GM12873 (cell line): ENCODE measurements at regions not wholly inside any gene's neighbourhood (a gene's known extent, or its start where the extent isn't known, plus 50 kb on each side); places are given as distances from the start of the nearest gene placed in this dataset.

Experiments
- CTCF ChIP-seq: IDR thresholded peaks from 2 replicates; pipeline ENCODE4 v1.5.1; 2012; ENCODE audit warnings: low read depth, mild to moderate bottlenecking, moderate library complexity, low read length, control low read depth; ENCODE audit not compliant: insufficient read depth; ENCODE audit errors: missing control alignments

DNA sequence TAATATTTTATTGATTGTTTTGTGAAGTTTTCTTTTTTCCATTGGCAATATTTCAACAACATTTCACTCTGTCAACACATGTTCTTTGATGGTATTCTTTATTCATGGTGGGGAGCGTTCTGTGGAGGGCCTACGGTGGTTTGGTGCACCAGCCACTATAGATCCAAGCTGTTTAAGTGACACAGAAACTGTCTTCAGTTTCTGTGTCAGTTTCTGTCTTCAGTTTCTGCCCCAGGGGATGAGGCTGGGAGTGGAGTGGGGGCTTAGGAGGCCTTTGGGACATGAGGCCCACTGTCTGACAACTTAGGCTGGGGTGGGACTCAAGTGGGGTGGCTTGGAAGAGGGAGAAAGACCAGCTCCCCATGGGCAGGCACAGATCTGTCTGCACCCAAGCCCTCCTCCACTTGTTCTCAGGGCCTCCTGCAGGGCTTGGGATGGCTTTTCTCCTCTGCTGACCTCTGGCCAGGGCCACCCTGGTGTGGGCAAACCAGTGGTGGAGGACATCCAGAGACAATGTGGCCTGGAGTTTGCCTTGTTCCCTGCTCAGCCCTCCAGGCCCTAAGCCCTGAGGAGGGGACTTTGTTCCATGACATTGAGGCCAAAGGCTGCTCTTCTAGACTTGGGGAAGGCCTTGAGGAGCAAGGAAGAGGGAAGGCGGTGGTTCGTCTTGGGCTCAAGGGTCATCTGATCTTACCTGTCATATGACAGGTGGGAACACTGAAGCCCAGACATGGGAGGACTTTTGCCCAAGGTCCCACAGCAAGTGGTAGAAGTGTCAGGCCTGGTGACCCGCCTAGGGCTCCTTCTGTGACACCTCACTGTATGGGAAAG, 60.3 kb upstream of the SMAD6 start:
- no peak for TF ChIP-seq CTCF

DNA sequence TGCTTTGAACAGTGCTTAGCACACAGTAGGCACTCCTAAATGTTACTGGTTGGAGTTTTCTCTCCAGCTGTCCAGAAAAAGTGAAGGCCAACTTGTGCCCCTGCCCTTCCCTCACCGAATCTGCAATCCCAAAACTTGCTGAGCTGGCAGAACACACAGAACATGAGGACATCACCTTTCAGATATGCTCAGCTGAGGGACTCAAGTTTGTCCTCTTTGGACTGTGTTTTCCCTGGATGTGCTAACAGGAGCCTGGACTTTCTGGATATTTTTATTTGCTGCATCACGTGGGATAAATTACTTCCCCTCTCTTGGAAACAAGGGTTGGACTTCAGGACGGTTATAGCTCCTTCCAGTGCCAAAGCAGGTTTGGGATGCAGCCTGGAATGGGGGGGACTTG, 59.5 kb upstream of the SMAD6 start:
- TF ChIP-seq CTCF = no peak

GRCh38 chr15:66643033-66643432, 59.0 kb upstream of the SMAD6 start:
- TF ChIP-seq CTCF = no peak

DNA sequence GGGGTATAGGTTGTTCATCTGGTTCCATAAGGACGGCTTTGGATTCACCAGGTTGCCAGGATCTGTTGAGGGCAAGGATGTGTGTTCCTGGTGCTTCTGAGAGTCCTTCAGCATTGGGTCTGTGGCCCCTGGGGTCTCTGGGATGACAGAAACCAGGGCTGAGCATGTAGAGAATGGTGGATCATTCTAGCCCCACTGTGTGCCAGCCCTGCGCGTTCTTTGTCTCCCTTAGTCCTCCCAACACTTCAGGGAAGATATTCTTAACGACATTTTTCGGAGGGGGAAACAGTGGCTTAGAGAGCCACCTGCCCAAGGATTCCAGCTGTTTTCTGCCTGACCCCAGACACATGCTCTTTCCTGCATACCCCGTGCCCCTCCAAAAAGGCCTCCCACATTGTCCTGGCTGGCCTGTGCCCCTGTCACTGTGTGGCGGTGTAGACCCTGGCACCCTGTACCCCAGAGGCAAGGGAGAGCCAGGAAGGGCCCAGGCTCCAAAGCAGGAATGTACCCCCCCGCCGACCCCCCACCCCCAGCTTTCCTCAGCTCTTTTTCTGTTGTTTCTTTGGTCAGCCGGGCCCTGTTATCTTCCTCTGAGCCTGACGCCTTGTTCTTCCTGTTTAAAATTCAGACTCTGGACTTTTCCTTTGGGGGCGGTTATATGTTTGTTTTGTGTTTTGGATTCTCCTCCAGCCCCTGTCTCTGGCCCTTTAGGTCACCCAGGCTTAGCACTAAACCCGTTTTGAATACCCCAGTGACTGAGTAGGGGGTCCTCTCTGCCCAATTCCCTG, 57.8 kb upstream of the SMAD6 start:
- TF ChIP-seq CTCF = no peak

GRCh38 chr15:66644869-66645268, 57.2 kb upstream of the SMAD6 start:
- no peak for TF ChIP-seq CTCF

GRCh38 chr15:66646308-66646707, 55.7 kb upstream of the SMAD6 start:
- TF ChIP-seq CTCF = no peak

DNA sequence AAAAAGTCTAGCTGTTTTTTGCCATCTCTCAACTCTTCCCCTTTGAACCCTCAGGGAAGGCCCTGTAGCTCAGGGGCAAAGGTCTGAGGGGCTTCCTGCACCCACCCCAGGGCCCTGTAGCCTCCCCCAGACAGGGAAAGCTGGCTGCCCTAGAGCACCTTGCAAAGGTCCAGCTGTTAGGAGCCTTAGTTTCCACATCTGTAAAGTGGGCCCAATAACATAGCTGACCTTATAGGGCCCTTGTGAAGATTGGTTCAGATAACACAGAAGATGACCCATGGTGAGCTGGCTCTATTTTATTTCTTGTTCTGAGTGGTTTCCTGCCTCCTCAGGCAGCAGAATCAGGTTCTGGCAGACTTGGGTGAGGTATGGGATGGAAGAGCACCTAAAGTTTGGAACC, 55.2 kb upstream of the SMAD6 start:
- TF ChIP-seq CTCF = no peak
